ENCODE measurements at regions not wholly inside any gene's neighbourhood (a gene's known extent, or its start where the extent isn't known, plus 50 kb on each side); places are given as distances from the start of the nearest gene placed in this dataset.

GRCh38 chr15:98438907-98439306 lies 209.4 kb upstream of the IGF1R start:
- Histone ChIP-seq H3K4me1 (ENCODE audit: insufficient read depth, low read length) (no peaks in the 10 kb centered on the region), H3K36me3 (ENCODE audit: insufficient read depth, low read length) (no peaks in the 10 kb centered on the region), H3K4me3 (ENCODE audit: insufficient read depth, low read depth, low read length) (no peak overlapping the region), H3K79me2 (ENCODE audit: insufficient read depth, low read length) (no peaks in the 10 kb centered on the region), H3K4me2 (ENCODE audit: low read length) (no peak overlapping the region), H3K27ac (ENCODE audit: low read depth, low read length) (no peak overlapping the region), H3K9ac (ENCODE audit: low read length) (no peak overlapping the region), H3K9me3 (ENCODE audit: insufficient read depth, low read depth, low read length) (peaks cover 4% of the 10 kb centered on the region), H4K20me1 (ENCODE audit: insufficient read depth, low read length) (no peaks in the 10 kb centered on the region), H3K27me3 (ENCODE audit: insufficient read depth, low read length) (peaks cover 2% of the 10 kb centered on the region), H2AFZ (ENCODE audit: low read depth, low read length) (no peak overlapping the region)
- TF ChIP-seq EZH2 (IDR thresholded peaks at IDR 0.05; ENCODE audit: insufficient read depth, low read length) (no peak), CTCF (IDR thresholded peaks at IDR 0.05; ENCODE audit: insufficient read depth, low read depth, low read length) (no peak)
- Mint-ChIP-seq H3K4me3 (ENCODE audit: unreplicated experiment) (no peak overlapping the region), H3K4me1 (ENCODE audit: low read depth, unreplicated experiment) (peaks cover 11% of the 10 kb centered on the region), H3K27me3 (ENCODE audit: low read depth, unreplicated experiment) (peaks cover 5% of the 10 kb centered on the region), H3K9me3 (ENCODE audit: unreplicated experiment) (no peaks in the 10 kb centered on the region), H3K27ac (ENCODE audit: unreplicated experiment) (no peak overlapping the region), H3K36me3 (ENCODE audit: low read depth, unreplicated experiment) (no peaks in the 10 kb centered on the region)
- DNase-seq (ENCODE audit: low read depth) (no peak), FAIRE-seq (no peak)

GRCh38 chr15:98439523-98439942 lies 208.8 kb upstream of the IGF1R start:
- Histone ChIP-seq H2AFZ (ENCODE audit: low read depth, low read length) (no peak overlapping the region), H3K4me1 (ENCODE audit: insufficient read depth, low read length) (no peaks in the 10 kb centered on the region), H3K9me3 (ENCODE audit: insufficient read depth, low read depth, low read length) (peaks cover 4% of the 10 kb centered on the region), H3K4me3 (ENCODE audit: insufficient read depth, low read depth, low read length) (no peak overlapping the region), H4K20me1 (ENCODE audit: insufficient read depth, low read length) (no peaks in the 10 kb centered on the region), H3K79me2 (ENCODE audit: insufficient read depth, low read length) (no peaks in the 10 kb centered on the region), H3K27me3 (ENCODE audit: insufficient read depth, low read length) (peaks cover 2% of the 10 kb centered on the region), H3K4me2 (ENCODE audit: low read length) (no peak overlapping the region), H3K36me3 (ENCODE audit: insufficient read depth, low read length) (no peaks in the 10 kb centered on the region), H3K9ac (ENCODE audit: low read length) (no peak overlapping the region), H3K27ac (ENCODE audit: low read depth, low read length) (no peak overlapping the region)
- no peak for TF ChIP-seq CTCF (IDR thresholded peaks at IDR 0.05; ENCODE audit: insufficient read depth, low read depth, low read length)
- no peak for TF ChIP-seq EZH2 (IDR thresholded peaks at IDR 0.05; ENCODE audit: insufficient read depth, low read length)
- no peaks in the 10 kb centered on the region for H3K36me3 Mint-ChIP-seq (ENCODE audit: low read depth, unreplicated experiment)
- peaks cover 11% of the 10 kb centered on the region for H3K4me1 Mint-ChIP-seq (ENCODE audit: low read depth, unreplicated experiment)
- no peak for FAIRE-seq
- peaks cover 2% of the 10 kb centered on the region for H3K27me3 Mint-ChIP-seq (ENCODE audit: low read depth, unreplicated experiment)
- no peak overlapping the region for H3K4me3 Mint-ChIP-seq (ENCODE audit: unreplicated experiment)
- no peak for DNase-seq (ENCODE audit: low read depth)
- H3K27ac Mint-ChIP-seq (ENCODE audit: unreplicated experiment): no peak overlapping the region
- no peaks in the 10 kb centered on the region for H3K9me3 Mint-ChIP-seq (ENCODE audit: unreplicated experiment)

GRCh38 chr15:98440917-98441316 lies 207.4 kb upstream of the IGF1R start:
- H3K27ac Mint-ChIP-seq (ENCODE audit: unreplicated experiment): no peak overlapping the region
- Histone ChIP-seq H3K4me1 (ENCODE audit: insufficient read depth, low read length) (no peaks in the 10 kb centered on the region), H3K27me3 (ENCODE audit: insufficient read depth, low read length) (peaks cover 2% of the 10 kb centered on the region), H3K9ac (ENCODE audit: low read length) (no peak overlapping the region), H3K4me2 (ENCODE audit: low read length) (no peak overlapping the region), H2AFZ (ENCODE audit: low read depth, low read length) (no peak overlapping the region), H3K9me3 (ENCODE audit: insufficient read depth, low read depth, low read length) (peaks cover 4% of the 10 kb centered on the region), H3K79me2 (ENCODE audit: insufficient read depth, low read length) (no peaks in the 10 kb centered on the region), H4K20me1 (ENCODE audit: insufficient read depth, low read length) (no peaks in the 10 kb centered on the region), H3K4me3 (ENCODE audit: insufficient read depth, low read depth, low read length) (no peak overlapping the region), H3K27ac (ENCODE audit: low read depth, low read length) (no peak overlapping the region), H3K36me3 (ENCODE audit: insufficient read depth, low read length) (no peaks in the 10 kb centered on the region)
- no peak overlapping the region for H3K4me3 Mint-ChIP-seq (ENCODE audit: unreplicated experiment)
- peaks cover 2% of the 10 kb centered on the region for H3K27me3 Mint-ChIP-seq (ENCODE audit: low read depth, unreplicated experiment)
- H3K9me3 Mint-ChIP-seq (ENCODE audit: unreplicated experiment): no peaks in the 10 kb centered on the region
- DNase-seq (ENCODE audit: low read depth): no peak
- no peak for TF ChIP-seq CTCF (IDR thresholded peaks at IDR 0.05; ENCODE audit: insufficient read depth, low read depth, low read length)
- TF ChIP-seq EZH2 (IDR thresholded peaks at IDR 0.05; ENCODE audit: insufficient read depth, low read length): no peak
- no peak for FAIRE-seq
- peaks cover 11% of the 10 kb centered on the region for H3K4me1 Mint-ChIP-seq (ENCODE audit: low read depth, unreplicated experiment)
- no peaks in the 10 kb centered on the region for H3K36me3 Mint-ChIP-seq (ENCODE audit: low read depth, unreplicated experiment)
